ENCODE measurements at regions not wholly inside any gene's neighbourhood (a gene's known extent, or its start where the extent isn't known, plus 50 kb on each side); places are given as distances from the start of the nearest gene placed in this dataset.

GRCh38 chr13:70842062-70842644 is 733.9 kb upstream of the KLHL1 start:
- H3K27ac ChIP-seq, result no peak overlapping the region
- WGBS, 3 donors, result 72 to 85% (median 81%) methylated on average over 5 of the region's 5 CpGs
- no peak overlapping the region for H3K4me3 ChIP-seq
- ATAC-seq (no peak), DNase-seq (no peak)
- no peaks in the 10 kb centered on the region for H3K4me1 ChIP-seq
- no peaks in the 10 kb centered on the region for H3K27me3 ChIP-seq (ENCODE audit: insufficient read depth in 3 of 3, low read length in 2 of 3)
- intact Hi-C loops (cut with DNase I), result no loop called here
- no peaks in the 10 kb centered on the region for H3K9me3 ChIP-seq
- H3K36me3 ChIP-seq (ENCODE audit: insufficient read depth in 1 of 2, low read depth in 1 of 2), result no peaks in the 10 kb centered on the region
- TF ChIP-seq, protein P1, sequence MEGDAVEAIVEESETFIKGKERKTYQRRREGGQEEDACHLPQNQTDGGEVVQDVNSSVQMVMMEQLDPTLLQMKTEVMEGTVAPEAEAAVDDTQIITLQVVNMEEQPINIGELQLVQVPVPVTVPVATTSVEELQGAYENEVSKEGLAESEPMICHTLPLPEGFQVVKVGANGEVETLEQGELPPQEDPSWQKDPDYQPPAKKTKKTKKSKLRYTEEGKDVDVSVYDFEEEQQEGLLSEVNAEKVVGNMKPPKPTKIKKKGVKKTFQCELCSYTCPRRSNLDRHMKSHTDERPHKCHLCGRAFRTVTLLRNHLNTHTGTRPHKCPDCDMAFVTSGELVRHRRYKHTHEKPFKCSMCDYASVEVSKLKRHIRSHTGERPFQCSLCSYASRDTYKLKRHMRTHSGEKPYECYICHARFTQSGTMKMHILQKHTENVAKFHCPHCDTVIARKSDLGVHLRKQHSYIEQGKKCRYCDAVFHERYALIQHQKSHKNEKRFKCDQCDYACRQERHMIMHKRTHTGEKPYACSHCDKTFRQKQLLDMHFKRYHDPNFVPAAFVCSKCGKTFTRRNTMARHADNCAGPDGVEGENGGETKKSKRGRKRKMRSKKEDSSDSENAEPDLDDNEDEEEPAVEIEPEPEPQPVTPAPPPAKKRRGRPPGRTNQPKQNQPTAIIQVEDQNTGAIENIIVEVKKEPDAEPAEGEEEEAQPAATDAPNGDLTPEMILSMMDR (IDR thresholded peaks at IDR 0.05), result no peak

- Histone ChIP-seq H3K27me3 (ENCODE audit: insufficient read depth in 3 of 3, low read length in 2 of 3) (no peaks in the 10 kb centered on the region), H3K36me3 (ENCODE audit: insufficient read depth in 1 of 2, low read depth in 1 of 2) (no peaks in the 10 kb centered on the region), H3K9me3 (no peaks in the 10 kb centered on the region), H3K27ac (no peak overlapping the region), H3K4me3 (no peak overlapping the region), H3K4me1 (no peaks in the 10 kb centered on the region)
- no peak for ATAC-seq
- WGBS, 3 donors, result 73 to 80% (median 77%) methylated on average over 12 of the region's 12 CpGs
- TF ChIP-seq, protein P1 (IDR thresholded peaks at IDR 0.05), result no peak
- DNase-seq, result no peak
- intact Hi-C loops (cut with DNase I), result no loop called here
Observed at GRCh38 chr13:70841240-70842061, 733.2 kb upstream of the KLHL1 start.

- intact Hi-C loops (cut with DNase I), result no loop called here
- ATAC-seq, result no peak
- WGBS, 3 donors, result 93 to 100% (median 94%) methylated on average over 1 of the region's 1 CpG
- TF ChIP-seq, protein P1 (IDR thresholded peaks at IDR 0.05), result no peak
- H3K4me3 ChIP-seq, result no peak overlapping the region
- no peaks in the 10 kb centered on the region for H3K4me1 ChIP-seq
- no peaks in the 10 kb centered on the region for H3K27me3 ChIP-seq (ENCODE audit: insufficient read depth in 3 of 3, low read length in 2 of 3)
- no peaks in the 10 kb centered on the region for H3K36me3 ChIP-seq (ENCODE audit: insufficient read depth in 1 of 2, low read depth in 1 of 2)
- no peaks in the 10 kb centered on the region for H3K9me3 ChIP-seq
- H3K27ac ChIP-seq, result no peak overlapping the region
- no peak for DNase-seq
Observed at GRCh38 chr13:70835371-70835770, 727.1 kb upstream of the KLHL1 start.

DNA sequence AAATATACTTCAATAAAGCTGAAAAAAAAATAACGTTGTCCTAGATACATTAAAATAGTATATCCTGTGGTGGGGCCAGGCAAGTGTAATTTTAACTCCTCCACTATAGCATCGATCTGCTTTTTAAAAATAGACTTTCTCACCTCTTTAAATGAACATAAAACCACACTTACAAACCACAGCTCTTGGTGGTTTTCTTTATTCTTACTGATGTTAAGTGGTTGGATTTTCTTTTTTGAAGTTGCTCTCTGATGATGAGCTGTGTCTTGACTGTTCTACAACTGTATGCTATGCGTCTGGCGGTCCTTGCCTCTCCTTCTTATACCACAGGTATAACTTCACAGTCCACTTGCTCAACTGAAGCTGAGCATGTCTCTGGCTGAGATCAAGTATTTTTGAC is 721.5 kb upstream of the KLHL1 start:
- no peaks in the 10 kb centered on the region for H3K36me3 ChIP-seq (ENCODE audit: insufficient read depth in 1 of 2, low read depth in 1 of 2)
- WGBS, 3 donors, result 63 to 83% (median 71%) methylated on average over 4 of the region's 4 CpGs
- DNase-seq, result no peak
- no peaks in the 10 kb centered on the region for H3K4me1 ChIP-seq
- H3K4me3 ChIP-seq, result no peak overlapping the region
- H3K27me3 ChIP-seq (ENCODE audit: insufficient read depth in 3 of 3, low read length in 2 of 3), result no peaks in the 10 kb centered on the region
- ATAC-seq, result no peak
- H3K9me3 ChIP-seq, result no peaks in the 10 kb centered on the region
- no peak overlapping the region for H3K27ac ChIP-seq
- intact Hi-C loops (cut with DNase I), result no loop called here
- TF ChIP-seq, protein P1 (IDR thresholded peaks at IDR 0.05), result no peak
